HEK293 (cell line): ENCODE measurements at regions not wholly inside any gene's neighbourhood (a gene's known extent, or its start where the extent isn't known, plus 50 kb on each side); places are given as distances from the start of the nearest gene placed in this dataset.

Experiments
- CTCF ChIA-PET: fragments of 350-600 bp; formaldehyde crosslinking; extraction: SDS; loops from one replicate; lab custom pipeline; 2021; ENCODE audit warnings: antibody characterized with exemption; lab: Yijun Ruan, JAX
- POLR2A ChIA-PET: fragments of 300-600 bp; formaldehyde crosslinking; extraction: SDS; loops from one replicate; lab custom pipeline; 2020; ENCODE audit warnings: antibody characterized with exemption, inconsistent platforms; lab: Yijun Ruan, JAX
- H3K27ac ChIP-seq: fragments of 200-500 bp; sonication (Bioruptor generic); 2 replicates; pipeline ENCODE4 v1.5.1; 2014; ENCODE audit warnings: low read depth, low read length, control low read depth, inconsistent platforms; ENCODE audit errors: extremely low read depth
- H3K36me3 ChIP-seq, 2 experiments: fragments of 200-500 bp in 1 of 2; sonication (Bioruptor generic) in 1 of 2; 1 replicate in 1 of 2; 2 replicates in 1 of 2; pipeline ENCODE4 v1.5.1; 2014 to 2017; ENCODE audit warnings: inconsistent platforms in 2 of 2, low read length in 2 of 2; ENCODE audit not compliant: control insufficient read depth in 2 of 2, insufficient read depth in 1 of 2
- H3K4me1 ChIP-seq: fragments of 200-500 bp; sonication (Bioruptor generic); 2 replicates; pipeline ENCODE4 v1.5.1; 2014; ENCODE audit warnings: mild to moderate bottlenecking, low read length, inconsistent platforms; ENCODE audit not compliant: control insufficient read depth, insufficient read depth
- H3K4me3 ChIP-seq: 2 replicates; pipeline ENCODE4 v1.5.1; 2011; ENCODE audit warnings: low read depth, mild to moderate bottlenecking, control low read depth, low read length, moderate library complexity
- H3K9me3 ChIP-seq: fragments of 200-500 bp; sonication (Bioruptor generic); 2 replicates; pipeline ENCODE4 v1.5.1; 2014; ENCODE audit warnings: low read depth, low read length, inconsistent platforms; ENCODE audit not compliant: control insufficient read depth, insufficient read depth
- BCL11A ChIP-seq: fragments of 450-650 bp; formaldehyde crosslinking; IDR thresholded peaks from 2 replicates; pipeline ENCODE4 v1.5.1; 2016; ENCODE audit warnings: low read depth, missing biosample characterization, missing genetic modification characterization
- ELK4 ChIP-seq: IDR thresholded peaks from 2 replicates; pipeline ENCODE4 v1.6.1; 2011; ENCODE audit warnings: mild to moderate bottlenecking, low read depth, low read length, borderline replicate concordance
- KLF16 ChIP-seq: fragments of 450-650 bp; formaldehyde crosslinking; IDR thresholded peaks from 2 replicates; pipeline ENCODE4 v1.5.1; 2017; ENCODE audit warnings: missing biosample characterization, missing genetic modification characterization
- MYNN ChIP-seq: fragments of 450-650 bp; formaldehyde crosslinking; IDR thresholded peaks from 2 replicates; pipeline ENCODE4 v1.5.1; 2016; ENCODE audit warnings: missing biosample characterization, missing genetic modification characterization, borderline replicate concordance
- MZF1 ChIP-seq: fragments of 450-650 bp; formaldehyde crosslinking; IDR thresholded peaks from 2 replicates; pipeline ENCODE4 v1.5.1; 2017; ENCODE audit warnings: missing biosample characterization, missing genetic modification characterization, borderline replicate concordance
- REPIN1 ChIP-seq: fragments of 450-650 bp; formaldehyde crosslinking; IDR thresholded peaks from 2 replicates; pipeline ENCODE4 v1.5.1; 2017; ENCODE audit warnings: missing biosample characterization, missing genetic modification characterization, low read depth
- SP3 ChIP-seq: fragments of 450-650 bp; formaldehyde crosslinking; IDR thresholded peaks from 2 replicates; pipeline ENCODE4 v1.5.1; 2016; ENCODE audit warnings: missing biosample characterization, missing genetic modification characterization
- TSHZ1 ChIP-seq: fragments of 450-650 bp; formaldehyde crosslinking; IDR thresholded peaks from 2 replicates; pipeline ENCODE4 v1.5.1; 2016; ENCODE audit warnings: missing biosample characterization, missing genetic modification characterization, borderline replicate concordance
- ZFP41 ChIP-seq: fragments of 450-650 bp; formaldehyde crosslinking; IDR thresholded peaks from 2 replicates; pipeline ENCODE4 v1.5.1; 2016; ENCODE audit warnings: missing biosample characterization, missing genetic modification characterization, borderline replicate concordance
- ZNF10 ChIP-seq: fragments of 450-650 bp; formaldehyde crosslinking; IDR thresholded peaks from 2 replicates; pipeline ENCODE4 v1.5.1; 2017; ENCODE audit warnings: missing biosample characterization, missing genetic modification characterization
- ZNF114 ChIP-seq: fragments of 450-650 bp; formaldehyde crosslinking; IDR thresholded peaks from 2 replicates; pipeline ENCODE4 v1.5.0; 2017; ENCODE audit warnings: missing biosample characterization, missing genetic modification characterization
- ZNF146 ChIP-seq: fragments of 450-650 bp; formaldehyde crosslinking; IDR thresholded peaks from 2 replicates; pipeline ENCODE4 v1.5.1; 2016; ENCODE audit warnings: missing biosample characterization, missing genetic modification characterization
- ZNF311 ChIP-seq: fragments of 450-650 bp; formaldehyde crosslinking; IDR thresholded peaks from 2 replicates; pipeline ENCODE4 v1.5.1; 2017; ENCODE audit warnings: missing biosample characterization, missing genetic modification characterization, borderline replicate concordance
- ZNF350 ChIP-seq: fragments of 450-650 bp; formaldehyde crosslinking; IDR thresholded peaks from 2 replicates; pipeline ENCODE4 v1.5.0; 2017; ENCODE audit warnings: missing biosample characterization, mild to moderate bottlenecking, missing genetic modification characterization
- ZNF391 ChIP-seq: fragments of 450-650 bp; formaldehyde crosslinking; IDR thresholded peaks from 2 replicates; pipeline ENCODE4 v1.5.1; 2016; ENCODE audit warnings: low read depth, missing biosample characterization, missing genetic modification characterization, borderline replicate concordance
- ZNF416 ChIP-seq: fragments of 450-650 bp; formaldehyde crosslinking; IDR thresholded peaks from 2 replicates; pipeline ENCODE4 v1.5.1; 2016; ENCODE audit warnings: missing biosample characterization, missing genetic modification characterization
- ZNF501 ChIP-seq: fragments of 450-650 bp; formaldehyde crosslinking; IDR thresholded peaks from 2 replicates; pipeline ENCODE4 v1.5.1; 2016; ENCODE audit warnings: missing biosample characterization, missing genetic modification characterization
- ZNF513 ChIP-seq: fragments of 450-650 bp; IDR thresholded peaks from 2 replicates; pipeline ENCODE4 v1.5.1; 2018; ENCODE audit warnings: missing biosample characterization, missing genetic modification characterization
- ZNF837 ChIP-seq: fragments of 450-650 bp; formaldehyde crosslinking; IDR thresholded peaks from 2 replicates; pipeline ENCODE4 v1.5.1; 2016; ENCODE audit warnings: missing biosample characterization, missing genetic modification characterization
- ZSCAN23 ChIP-seq: fragments of 450-650 bp; formaldehyde crosslinking; IDR thresholded peaks from 2 replicates; pipeline ENCODE4 v1.5.1; 2016; ENCODE audit warnings: missing biosample characterization, missing genetic modification characterization
- TF ChIP-seq, protein P1 (sequence below): fragments of 450-650 bp; formaldehyde crosslinking; IDR thresholded peaks from 2 replicates; pipeline ENCODE4 v1.5.1; 2016; ENCODE audit warnings: missing biosample characterization, missing genetic modification characterization
- TF ChIP-seq, protein P2 (sequence below): fragments of 450-650 bp; formaldehyde crosslinking; IDR thresholded peaks from 2 replicates; pipeline ENCODE4 v1.5.1; 2017; ENCODE audit warnings: missing biosample characterization, mild to moderate bottlenecking, missing genetic modification characterization, moderate library complexity
- TF ChIP-seq, protein P3 (sequence below): fragments of 450-650 bp; formaldehyde crosslinking; IDR thresholded peaks from 2 replicates; pipeline ENCODE4 v1.5.1; 2016; ENCODE audit warnings: missing biosample characterization, missing genetic modification characterization

DNA sequence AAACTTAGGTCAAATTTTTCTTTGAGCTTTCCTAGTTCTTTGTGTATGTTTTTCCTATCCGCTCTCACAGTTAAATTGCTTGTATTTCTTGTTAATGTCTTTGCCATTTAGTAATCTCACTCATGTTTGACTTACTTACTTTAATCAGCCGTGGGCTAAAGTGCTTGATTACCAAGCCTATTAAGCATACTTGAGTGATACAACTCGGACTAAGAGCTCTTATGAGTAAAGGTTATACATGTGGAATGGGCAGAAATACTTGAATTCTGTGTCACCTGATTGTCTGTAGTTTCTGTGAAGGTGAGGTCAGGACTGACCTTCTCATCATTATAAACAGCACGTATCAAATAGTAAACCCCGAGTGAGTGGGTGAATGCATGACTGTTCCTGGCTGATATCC is 664.5 kb downstream of the PDHA2 start:
- TF ChIP-seq SP3 (tag by site-specific recombination) (no peak), MZF1 (tag by site-specific recombination) (no peak), ZNF416 (tag by site-specific recombination) (no peak), ZNF391 (tag by site-specific recombination) (no peak), ZFP41 (tag by site-specific recombination) (no peak), BCL11A (tag by site-specific recombination) (no peak), TSHZ1 (tag by site-specific recombination) (no peak), KLF16 (no peak), ZSCAN23 (tag by site-specific recombination) (no peak), ZNF501 (tag by site-specific recombination) (no peak), ZNF513 (no peak)
- TF ChIP-seq, protein P1, sequence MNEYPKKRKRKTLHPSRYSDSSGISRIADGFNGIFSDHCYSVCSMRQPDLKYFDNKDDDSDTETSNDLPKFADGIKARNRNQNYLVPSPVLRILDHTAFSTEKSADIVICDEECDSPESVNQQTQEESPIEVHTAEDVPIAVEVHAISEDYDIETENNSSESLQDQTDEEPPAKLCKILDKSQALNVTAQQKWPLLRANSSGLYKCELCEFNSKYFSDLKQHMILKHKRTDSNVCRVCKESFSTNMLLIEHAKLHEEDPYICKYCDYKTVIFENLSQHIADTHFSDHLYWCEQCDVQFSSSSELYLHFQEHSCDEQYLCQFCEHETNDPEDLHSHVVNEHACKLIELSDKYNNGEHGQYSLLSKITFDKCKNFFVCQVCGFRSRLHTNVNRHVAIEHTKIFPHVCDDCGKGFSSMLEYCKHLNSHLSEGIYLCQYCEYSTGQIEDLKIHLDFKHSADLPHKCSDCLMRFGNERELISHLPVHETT = no peak
- TF ChIP-seq, all 188 proteins: peak for 0
- Histone ChIP-seq H3K27ac (no peak overlapping the region), H3K36me3 (no peaks in the 10 kb centered on the region), H3K9me3 (no peaks in the 10 kb centered on the region), H3K4me1 (no peaks in the 10 kb centered on the region), H3K4me3 (no peak overlapping the region)
- CTCF ChIA-PET = no interaction called here
- POLR2A ChIA-PET = no interaction called here

DNA sequence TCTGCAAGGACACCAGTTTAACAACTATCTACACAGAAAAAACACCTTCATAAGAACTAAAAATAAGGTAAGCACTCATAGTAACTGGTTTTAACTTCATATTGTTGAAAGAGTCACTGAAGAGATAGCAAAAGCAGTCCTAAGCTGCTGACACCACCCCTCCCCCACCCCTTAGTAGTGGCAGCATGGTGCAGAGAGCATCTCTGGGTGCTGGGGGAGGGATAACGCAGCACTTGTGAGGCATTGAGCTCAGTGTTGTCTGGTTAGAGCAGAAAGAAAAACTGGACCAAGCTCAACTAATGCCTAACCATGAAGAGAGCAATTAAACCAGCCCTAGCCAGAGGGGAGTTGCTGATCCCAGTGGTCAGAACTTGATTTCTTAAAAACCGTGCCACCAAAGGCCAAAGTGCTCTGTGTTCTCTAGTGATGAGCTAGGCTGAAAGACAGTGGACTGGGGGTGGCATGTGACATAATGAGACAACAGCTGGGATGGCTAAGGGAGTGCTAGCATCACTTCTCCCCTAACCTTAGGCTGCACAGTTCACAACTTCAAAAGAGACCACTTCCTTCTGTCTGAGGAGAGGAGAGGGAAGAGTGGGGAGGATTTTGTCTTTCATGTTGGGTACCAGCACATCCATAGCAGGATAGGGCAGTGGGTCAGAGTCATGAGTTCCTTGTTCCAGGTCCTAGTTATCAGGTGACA is 669.3 kb downstream of the PDHA2 start:
- ChIA-PET CTCF (no interaction called here), POLR2A (no interaction called here)
- H3K4me1 ChIP-seq = no peaks in the 10 kb centered on the region
- no peak overlapping the region for H3K4me3 ChIP-seq
- H3K36me3 ChIP-seq = no peaks in the 10 kb centered on the region
- no peak overlapping the region for H3K27ac ChIP-seq
- H3K9me3 ChIP-seq = no peaks in the 10 kb centered on the region
- TF ChIP-seq ZNF146 (tag by site-specific recombination) (no peak), ZNF837 (no peak), ZNF10 (tag by site-specific recombination) (no peak), MYNN (tag by site-specific recombination) (no peak), ZNF311 (tag by site-specific recombination) (no peak), ZNF114 (tag by site-specific recombination) (no peak), REPIN1 (no peak), ELK4 (no peak), ZNF350 (tag by site-specific recombination) (no peak)
- TF ChIP-seq, protein P2, sequence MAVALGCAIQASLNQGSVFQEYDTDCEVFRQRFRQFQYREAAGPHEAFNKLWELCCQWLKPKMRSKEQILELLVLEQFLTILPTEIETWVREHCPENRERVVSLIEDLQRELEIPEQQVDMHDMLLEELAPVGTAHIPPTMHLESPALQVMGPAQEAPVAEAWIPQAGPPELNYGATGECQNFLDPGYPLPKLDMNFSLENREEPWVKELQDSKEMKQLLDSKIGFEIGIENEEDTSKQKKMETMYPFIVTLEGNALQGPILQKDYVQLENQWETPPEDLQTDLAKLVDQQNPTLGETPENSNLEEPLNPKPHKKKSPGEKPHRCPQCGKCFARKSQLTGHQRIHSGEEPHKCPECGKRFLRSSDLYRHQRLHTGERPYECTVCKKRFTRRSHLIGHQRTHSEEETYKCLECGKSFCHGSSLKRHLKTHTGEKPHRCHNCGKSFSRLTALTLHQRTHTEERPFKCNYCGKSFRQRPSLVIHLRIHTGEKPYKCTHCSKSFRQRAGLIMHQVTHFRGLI = no peak
- TF ChIP-seq, protein P3, sequence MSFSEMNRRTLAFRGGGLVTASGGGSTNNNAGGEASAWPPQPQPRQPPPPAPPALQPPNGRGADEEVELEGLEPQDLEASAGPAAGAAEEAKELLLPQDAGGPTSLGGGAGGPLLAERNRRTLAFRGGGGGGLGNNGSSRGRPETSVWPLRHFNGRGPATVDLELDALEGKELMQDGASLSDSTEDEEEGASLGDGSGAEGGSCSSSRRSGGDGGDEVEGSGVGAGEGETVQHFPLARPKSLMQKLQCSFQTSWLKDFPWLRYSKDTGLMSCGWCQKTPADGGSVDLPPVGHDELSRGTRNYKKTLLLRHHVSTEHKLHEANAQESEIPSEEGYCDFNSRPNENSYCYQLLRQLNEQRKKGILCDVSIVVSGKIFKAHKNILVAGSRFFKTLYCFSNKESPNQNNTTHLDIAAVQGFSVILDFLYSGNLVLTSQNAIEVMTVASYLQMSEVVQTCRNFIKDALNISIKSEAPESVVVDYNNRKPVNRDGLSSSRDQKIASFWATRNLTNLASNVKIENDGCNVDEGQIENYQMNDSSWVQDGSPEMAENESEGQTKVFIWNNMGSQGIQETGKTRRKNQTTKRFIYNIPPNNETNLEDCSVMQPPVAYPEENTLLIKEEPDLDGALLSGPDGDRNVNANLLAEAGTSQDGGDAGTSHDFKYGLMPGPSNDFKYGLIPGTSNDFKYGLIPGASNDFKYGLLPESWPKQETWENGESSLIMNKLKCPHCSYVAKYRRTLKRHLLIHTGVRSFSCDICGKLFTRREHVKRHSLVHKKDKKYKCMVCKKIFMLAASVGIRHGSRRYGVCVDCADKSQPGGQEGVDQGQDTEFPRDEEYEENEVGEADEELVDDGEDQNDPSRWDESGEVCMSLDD (tag by site-specific recombination) = no peak
